ENCODE measurements at regions not wholly inside any gene's neighbourhood (a gene's known extent, or its start where the extent isn't known, plus 50 kb on each side); places are given as distances from the start of the nearest gene placed in this dataset.

GRCh38 chr18:57947117-57947516 is 96.9 kb upstream of the NEDD4L start:
- TF ChIP-seq POLR2A (IDR thresholded peaks at IDR 0.05; ENCODE audit: low read depth, low read length) = no peak
- TF ChIP-seq CTCF (conservative IDR thresholded peaks at IDR 0.05; ENCODE audit: low read depth, low read length) = no peak
- no peak for TF ChIP-seq USF2 (IDR thresholded peaks at IDR 0.05; ENCODE audit: low read depth, low read length)
- TF ChIP-seq SMC3 (IDR thresholded peaks at IDR 0.05; ENCODE audit: low read depth, low read length) = no peak
- TF ChIP-seq RAD21 (IDR thresholded peaks at IDR 0.05; ENCODE audit: low read length) = no peak
- TF ChIP-seq MAFK (IDR thresholded peaks at IDR 0.05; ENCODE audit: low read depth, low read length) = no peak
- TF ChIP-seq CHD1 (IDR thresholded peaks at IDR 0.05; ENCODE audit: low read depth, low read length) = no peak

Data from IMR-90 (cell line).